Astrocyte (in vitro differentiated cells and primary cell): ENCODE measurements at regions not wholly inside any gene's neighbourhood (a gene's known extent, or its start where the extent isn't known, plus 50 kb on each side); places are given as distances from the start of the nearest gene placed in this dataset.

Source experiments
- DNase-seq: peaks from one replicate; pipeline ENCODE4 v3.0.0-alpha.2; 2010; ENCODE audit warnings: low read depth
- FAIRE-seq: peaks from 2 replicates; lab custom pipeline; 2011; peaks lifted over from hg19 to GRCh38; lab: Jason Lieb, UNC
- H2AFZ ChIP-seq: 2 replicates; pipeline ENCODE4 v1.6.0; 2012; ENCODE audit warnings: low read depth, low read length, inconsistent platforms
- H3K27ac ChIP-seq: 2 replicates; pipeline ENCODE4 v1.5.1; 2011; ENCODE audit warnings: low read depth, low read length, inconsistent platforms
- H3K27me3 ChIP-seq: 2 replicates; pipeline ENCODE4 v1.6.0; 2011; ENCODE audit warnings: low read length, inconsistent platforms; ENCODE audit not compliant: insufficient read depth
- H3K36me3 ChIP-seq: 2 replicates; pipeline ENCODE4 v1.5.1; 2011; ENCODE audit warnings: low read length, inconsistent platforms; ENCODE audit not compliant: insufficient read depth
- H3K4me1 ChIP-seq: 2 replicates; pipeline ENCODE4 v1.5.1; 2011; ENCODE audit warnings: low read length, inconsistent platforms; ENCODE audit not compliant: insufficient read depth
- H3K4me2 ChIP-seq: 2 replicates; pipeline ENCODE4 v1.6.0; 2012; ENCODE audit warnings: low read length, inconsistent platforms
- H3K4me3 ChIP-seq: 2 replicates; pipeline ENCODE4 v1.5.1; 2011; ENCODE audit warnings: low read depth, mild to moderate bottlenecking, low read length, inconsistent platforms; ENCODE audit not compliant: insufficient read depth
- H3K79me2 ChIP-seq: 2 replicates; pipeline ENCODE4 v1.6.0; 2012; ENCODE audit warnings: mild to moderate bottlenecking, low read length, inconsistent platforms; ENCODE audit not compliant: insufficient read depth
- H3K9ac ChIP-seq: 2 replicates; pipeline ENCODE4 v1.6.0; 2012; ENCODE audit warnings: mild to moderate bottlenecking, low read length, inconsistent platforms
- H3K9me3 ChIP-seq: 2 replicates; pipeline ENCODE4 v1.5.1; 2012; ENCODE audit warnings: low read depth, mild to moderate bottlenecking, low read length, inconsistent platforms; ENCODE audit not compliant: insufficient read depth
- H4K20me1 ChIP-seq: 2 replicates; pipeline ENCODE4 v1.6.0; 2012; ENCODE audit warnings: low read length, inconsistent platforms; ENCODE audit not compliant: insufficient read depth
- H3K27ac Mint-ChIP-seq: one replicate; pipeline ENCODE4 v1.8.0; 2021; ENCODE audit warnings: mild to moderate bottlenecking, mixed read lengths; ENCODE audit not compliant: unreplicated experiment
- H3K27me3 Mint-ChIP-seq: one replicate; pipeline ENCODE4 v1.8.0; 2021; ENCODE audit warnings: low read depth, mixed read lengths; ENCODE audit not compliant: unreplicated experiment
- H3K36me3 Mint-ChIP-seq: one replicate; pipeline ENCODE4 v1.8.0; 2021; ENCODE audit warnings: low read depth, mixed read lengths; ENCODE audit not compliant: unreplicated experiment
- H3K4me1 Mint-ChIP-seq: one replicate; pipeline ENCODE4 v1.8.0; 2021; ENCODE audit warnings: low read depth, mixed read lengths; ENCODE audit not compliant: unreplicated experiment
- H3K4me3 Mint-ChIP-seq: one replicate; pipeline ENCODE4 v1.8.0; 2021; ENCODE audit warnings: mild to moderate bottlenecking, moderate library complexity, mixed read lengths; ENCODE audit not compliant: unreplicated experiment
- H3K9me3 Mint-ChIP-seq: one replicate; pipeline ENCODE4 v1.8.0; 2021; ENCODE audit warnings: mild to moderate bottlenecking, mixed read lengths; ENCODE audit not compliant: unreplicated experiment
- EZH2 ChIP-seq: IDR thresholded peaks from 2 replicates; pipeline ENCODE4 v1.6.1; 2012; ENCODE audit warnings: mild to moderate bottlenecking, low read length, inconsistent platforms; ENCODE audit not compliant: insufficient read depth
- TF ChIP-seq, protein P1 (sequence below): IDR thresholded peaks from 2 replicates; pipeline ENCODE4 v1.5.1; 2011; ENCODE audit warnings: low read depth, mild to moderate bottlenecking, inconsistent platforms, low read length, moderate library complexity; ENCODE audit not compliant: insufficient read depth

- Mint-ChIP-seq H3K4me3 (no peak overlapping the region), H3K9me3 (no peaks in the 10 kb centered on the region), H3K4me1 (peaks cover 9% of the 10 kb centered on the region), H3K27ac (no peak overlapping the region), H3K36me3 (no peaks in the 10 kb centered on the region), H3K27me3 (peaks cover 14% of the 10 kb centered on the region)
- peak; percentile 77 for DNase-seq
- no peaks in the 10 kb centered on the region for H3K9me3 ChIP-seq
- no peak for FAIRE-seq
- no peaks in the 10 kb centered on the region for H3K36me3 ChIP-seq
- no peaks in the 10 kb centered on the region for H4K20me1 ChIP-seq
- H3K4me2 ChIP-seq = peak overlapping the region; percentile 23
- TF ChIP-seq EZH2 = no peak
- TF ChIP-seq, protein P1, sequence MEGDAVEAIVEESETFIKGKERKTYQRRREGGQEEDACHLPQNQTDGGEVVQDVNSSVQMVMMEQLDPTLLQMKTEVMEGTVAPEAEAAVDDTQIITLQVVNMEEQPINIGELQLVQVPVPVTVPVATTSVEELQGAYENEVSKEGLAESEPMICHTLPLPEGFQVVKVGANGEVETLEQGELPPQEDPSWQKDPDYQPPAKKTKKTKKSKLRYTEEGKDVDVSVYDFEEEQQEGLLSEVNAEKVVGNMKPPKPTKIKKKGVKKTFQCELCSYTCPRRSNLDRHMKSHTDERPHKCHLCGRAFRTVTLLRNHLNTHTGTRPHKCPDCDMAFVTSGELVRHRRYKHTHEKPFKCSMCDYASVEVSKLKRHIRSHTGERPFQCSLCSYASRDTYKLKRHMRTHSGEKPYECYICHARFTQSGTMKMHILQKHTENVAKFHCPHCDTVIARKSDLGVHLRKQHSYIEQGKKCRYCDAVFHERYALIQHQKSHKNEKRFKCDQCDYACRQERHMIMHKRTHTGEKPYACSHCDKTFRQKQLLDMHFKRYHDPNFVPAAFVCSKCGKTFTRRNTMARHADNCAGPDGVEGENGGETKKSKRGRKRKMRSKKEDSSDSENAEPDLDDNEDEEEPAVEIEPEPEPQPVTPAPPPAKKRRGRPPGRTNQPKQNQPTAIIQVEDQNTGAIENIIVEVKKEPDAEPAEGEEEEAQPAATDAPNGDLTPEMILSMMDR = no peak
- H3K27ac ChIP-seq = no peak overlapping the region
- no peak overlapping the region for H3K4me3 ChIP-seq
- no peaks in the 10 kb centered on the region for H3K27me3 ChIP-seq
- H3K9ac ChIP-seq = no peak overlapping the region
- no peak overlapping the region for H2AFZ ChIP-seq
- peaks cover 20% of the 10 kb centered on the region for H3K4me1 ChIP-seq
- no peaks in the 10 kb centered on the region for H3K79me2 ChIP-seq
Observed at GRCh38 chr12:115223322-115223721, 539.3 kb upstream of the TBX3 start.

DNA sequence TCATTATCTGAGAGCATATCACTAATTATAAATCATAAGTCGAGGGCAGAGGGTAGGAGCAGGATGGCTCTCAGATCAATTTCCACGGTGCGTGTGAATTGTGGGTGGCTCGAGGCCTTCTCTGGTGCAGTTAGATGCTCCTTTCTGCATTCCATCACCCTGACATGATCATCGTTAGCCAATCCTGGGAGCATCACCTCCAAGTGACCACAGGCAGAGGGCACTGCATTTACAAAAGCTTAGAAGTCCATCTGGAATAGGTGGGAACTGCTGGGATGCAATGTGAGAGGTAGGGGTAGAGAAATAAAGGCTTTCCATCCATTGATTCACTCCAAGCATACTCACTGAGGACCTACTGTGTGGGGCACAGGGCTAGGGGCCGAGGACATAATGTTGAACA lies 538.2 kb upstream of the TBX3 start:
- H3K27me3 Mint-ChIP-seq = peaks cover 14% of the 10 kb centered on the region
- no peak overlapping the region for H3K4me3 Mint-ChIP-seq
- Histone ChIP-seq H3K27me3 (no peaks in the 10 kb centered on the region), H3K79me2 (no peaks in the 10 kb centered on the region), H2AFZ (no peak overlapping the region), H3K9me3 (no peaks in the 10 kb centered on the region), H3K36me3 (no peaks in the 10 kb centered on the region), H3K27ac (no peak overlapping the region), H3K9ac (no peak overlapping the region), H3K4me1 (peaks cover 17% of the 10 kb centered on the region), H3K4me2 (no peak overlapping the region), H3K4me3 (no peak overlapping the region), H4K20me1 (no peaks in the 10 kb centered on the region)
- no peak for DNase-seq
- no peaks in the 10 kb centered on the region for H3K9me3 Mint-ChIP-seq
- TF ChIP-seq, protein P1 = no peak
- no peak for TF ChIP-seq EZH2
- no peaks in the 10 kb centered on the region for H3K36me3 Mint-ChIP-seq
- FAIRE-seq = no peak
- no peak overlapping the region for H3K27ac Mint-ChIP-seq
- peaks cover 5% of the 10 kb centered on the region for H3K4me1 Mint-ChIP-seq

GRCh38 chr12:115216301-115216700 lies 532.3 kb upstream of the TBX3 start:
- Histone ChIP-seq H3K4me3 (no peak overlapping the region), H3K79me2 (no peaks in the 10 kb centered on the region), H3K4me1 (no peaks in the 10 kb centered on the region), H2AFZ (no peak overlapping the region), H3K27me3 (no peaks in the 10 kb centered on the region), H3K36me3 (no peaks in the 10 kb centered on the region), H4K20me1 (no peaks in the 10 kb centered on the region), H3K9me3 (no peaks in the 10 kb centered on the region), H3K4me2 (no peak overlapping the region), H3K9ac (no peak overlapping the region), H3K27ac (no peak overlapping the region)
- H3K4me3 Mint-ChIP-seq = no peak overlapping the region
- H3K27ac Mint-ChIP-seq = no peak overlapping the region
- FAIRE-seq (no peak), DNase-seq (no peak)
- peaks cover 21% of the 10 kb centered on the region for H3K27me3 Mint-ChIP-seq
- peaks cover 2% of the 10 kb centered on the region for H3K9me3 Mint-ChIP-seq
- H3K4me1 Mint-ChIP-seq = peaks cover 12% of the 10 kb centered on the region
- TF ChIP-seq EZH2 = no peak
- TF ChIP-seq, protein P1 = no peak
- H3K36me3 Mint-ChIP-seq = peaks cover 2% of the 10 kb centered on the region
